OCI-LY3 (cell line): ENCODE measurements at regions not wholly inside any gene's neighbourhood (a gene's known extent, or its start where the extent isn't known, plus 50 kb on each side); places are given as distances from the start of the nearest gene placed in this dataset.

ENCODE experiments used
- H2AFZ ChIP-seq: fragments of 200-600, 300-600 bp; shearing (Covaris generic); 2 replicates; pipeline ENCODE4 v1.6.0; 2014; ENCODE audit warnings: antibody characterized with exemption, low read depth, low read length
- H3K27ac ChIP-seq: fragments of 200-600, 300-600 bp; sonication (generic); 2 replicates; pipeline ENCODE4 v1.5.1; 2014; ENCODE audit warnings: mild to moderate bottlenecking, low read length, moderate library complexity, mixed read lengths
- H3K27me3 ChIP-seq: fragments of 200-600, 300-600 bp; sonication (generic); 2 replicates; pipeline ENCODE4 v1.6.1; 2014; ENCODE audit warnings: low read depth, low read length, mixed read lengths
- H3K36me3 ChIP-seq: fragments of 200-600, 300-600 bp; sonication (generic); replicated peaks from 2 replicates; pipeline ENCODE3; 2014; ENCODE audit warnings: low read depth, low read length, mixed read lengths
- H3K4me1 ChIP-seq: fragments of 300-600, 200-600 bp; sonication (generic); 2 replicates; pipeline ENCODE4 v1.6.1; 2014; ENCODE audit warnings: low read length, mixed read lengths
- H3K4me2 ChIP-seq: fragments of 200-600, 300-600 bp; sonication (generic); 2 replicates; pipeline ENCODE4 v1.6.1; 2014; ENCODE audit warnings: low read length, mixed read lengths
- H3K4me3 ChIP-seq: fragments of 300-600, 200-600 bp; sonication (generic); 2 replicates; pipeline ENCODE4 v1.5.1; 2014; ENCODE audit warnings: antibody characterized with exemption, mild to moderate bottlenecking, low read length, moderate library complexity
- H3K79me2 ChIP-seq: fragments of 300-600, 200-600 bp; shearing (Covaris generic); 2 replicates; pipeline ENCODE4 v1.6.1; 2014; ENCODE audit warnings: mild to moderate bottlenecking, low read length, mixed read lengths
- H3K9ac ChIP-seq: fragments of 300-600, 200-600 bp; shearing (Covaris generic); 2 replicates; pipeline ENCODE4 v1.6.0; 2014; ENCODE audit warnings: mild to moderate bottlenecking, low read length, moderate library complexity
- H3K9me3 ChIP-seq: fragments of 200-600, 300-600 bp; shearing (Covaris generic); 2 replicates; pipeline ENCODE4 v1.6.1; 2014; ENCODE audit warnings: low read length, mixed read lengths; ENCODE audit not compliant: insufficient read depth
- H4K20me1 ChIP-seq: fragments of 200-600, 300-600 bp; sonication (generic); 2 replicates; pipeline ENCODE4 v1.6.1; 2016; ENCODE audit warnings: low read length, mixed read lengths; ENCODE audit not compliant: insufficient read depth
- CTCF ChIP-seq: fragments of 200-600, 300-600 bp; sonication (generic); IDR thresholded peaks from 2 replicates; pipeline ENCODE4 v1.5.1; 2014; ENCODE audit warnings: antibody characterized with exemption, low read length, low read depth
- EZH2phosphoT487 ChIP-seq: fragments of 200-600 bp; shearing (Covaris generic); IDR thresholded peaks from 2 replicates; pipeline ENCODE4 v1.6.1; 2018; ENCODE audit warnings: antibody characterized with exemption, mixed run types, low read depth

DNA sequence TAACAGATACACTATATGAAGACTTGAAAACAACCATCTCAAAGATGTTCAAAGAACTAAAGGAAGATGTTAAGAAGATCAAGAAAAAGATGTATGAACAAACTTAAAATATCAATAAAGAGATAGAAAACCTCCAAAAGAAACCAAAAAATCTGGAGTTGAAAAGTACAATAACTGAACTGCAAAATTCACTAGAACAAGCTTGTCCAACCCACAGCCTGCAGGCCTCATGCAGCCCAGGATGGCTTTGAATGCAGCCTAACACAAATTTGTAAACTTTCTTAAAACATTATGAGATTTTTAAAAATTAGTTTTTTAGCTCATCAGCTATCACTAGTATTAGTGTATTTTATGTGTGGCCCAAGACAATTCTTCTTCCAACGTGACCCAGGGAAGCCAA, 77.0 kb upstream of the DCTD start:
- Histone ChIP-seq H3K4me3 (no peak overlapping the region), H3K79me2 (no peaks in the 10 kb centered on the region), H4K20me1 (no peaks in the 10 kb centered on the region), H3K9me3 (peaks cover 12% of the 10 kb centered on the region; the same call in 1 of the 2 replicates), H3K9ac (no peak overlapping the region), H3K27ac (no peak overlapping the region), H3K4me1 (no peaks in the 10 kb centered on the region), H3K27me3 (no peaks in the 10 kb centered on the region), H3K36me3 (peaks cover 7% of the 10 kb centered on the region), H3K4me2 (no peak overlapping the region), H2AFZ (no peak overlapping the region)
- TF ChIP-seq CTCF, result no peak
- TF ChIP-seq EZH2phosphoT487, result no peak

DNA sequence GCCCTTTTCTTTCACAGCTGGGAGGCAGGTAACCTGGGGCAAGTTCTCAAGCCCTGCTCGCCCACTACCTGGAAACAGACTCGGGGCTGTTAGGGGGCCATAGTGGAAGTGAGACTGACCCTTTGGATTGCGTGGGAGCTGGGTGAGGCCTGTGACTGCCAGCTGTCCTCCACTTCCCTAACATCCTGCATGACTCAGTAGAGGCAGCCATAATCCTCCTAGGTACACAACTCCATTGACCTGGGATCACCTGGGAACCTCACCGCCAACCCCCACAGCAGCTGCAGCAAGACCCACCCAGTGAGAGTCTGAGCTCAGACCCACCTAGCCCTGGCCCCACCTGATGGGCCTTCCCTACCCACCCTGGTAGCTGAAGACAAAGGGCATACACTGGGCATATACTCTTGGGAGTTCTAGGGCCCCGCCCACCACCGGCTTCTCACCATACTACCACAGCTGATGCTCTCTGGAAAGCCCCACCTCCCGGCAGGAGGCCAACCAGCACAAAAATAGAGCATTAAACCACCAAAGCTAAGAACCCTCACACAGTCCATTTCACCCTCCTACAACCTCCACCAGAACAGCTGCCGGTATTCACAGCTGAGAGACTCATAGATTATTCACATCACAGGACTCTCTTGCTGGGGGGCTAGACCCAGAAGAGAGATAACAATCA, 61.1 kb upstream of the DCTD start:
- H4K20me1 ChIP-seq, result no peaks in the 10 kb centered on the region
- 0 out of 2 replicates have a peak, but pooled peaks cover 9% of the 10 kb centered on the region for H3K4me1 ChIP-seq
- H3K4me2 ChIP-seq, result no peak overlapping the region
- H3K27me3 ChIP-seq, result no peaks in the 10 kb centered on the region
- H3K9me3 ChIP-seq, result no peaks in the 10 kb centered on the region
- TF ChIP-seq EZH2phosphoT487 (no peak), CTCF (no peak)
- no peak overlapping the region for H2AFZ ChIP-seq
- no peak overlapping the region for H3K9ac ChIP-seq
- H3K36me3 ChIP-seq, result no peaks in the 10 kb centered on the region
- no peak overlapping the region for H3K4me3 ChIP-seq
- no peak overlapping the region for H3K27ac ChIP-seq
- H3K79me2 ChIP-seq, result no peaks in the 10 kb centered on the region

GRCh38 chr4:182975806-182976205, 58.6 kb upstream of the DCTD start:
- 0 out of 2 replicates have a peak, but pooled peaks cover 9% of the 10 kb centered on the region for H3K4me1 ChIP-seq
- H3K4me2 ChIP-seq, result no peak overlapping the region
- no peaks in the 10 kb centered on the region for H3K9me3 ChIP-seq
- no peak overlapping the region for H2AFZ ChIP-seq
- TF ChIP-seq EZH2phosphoT487, result no peak
- no peak for TF ChIP-seq CTCF
- H3K36me3 ChIP-seq, result no peaks in the 10 kb centered on the region
- H3K79me2 ChIP-seq, result no peaks in the 10 kb centered on the region
- H3K27me3 ChIP-seq, result no peaks in the 10 kb centered on the region
- H3K9ac ChIP-seq, result no peak overlapping the region
- H4K20me1 ChIP-seq, result no peaks in the 10 kb centered on the region
- H3K4me3 ChIP-seq, result no peak overlapping the region
- no peak overlapping the region for H3K27ac ChIP-seq

- H3K36me3 ChIP-seq, result no peaks in the 10 kb centered on the region
- no peaks in the 10 kb centered on the region for H3K27me3 ChIP-seq
- TF ChIP-seq EZH2phosphoT487, result no peak
- no peak for TF ChIP-seq CTCF
- H3K79me2 ChIP-seq, result no peaks in the 10 kb centered on the region
- H3K9ac ChIP-seq, result no peak overlapping the region
- no peak overlapping the region for H2AFZ ChIP-seq
- H3K27ac ChIP-seq, result no peak overlapping the region
- H3K9me3 ChIP-seq, result no peaks in the 10 kb centered on the region
- H3K4me1 ChIP-seq, result peaks cover 19% of the 10 kb centered on the region
- no peak overlapping the region for H3K4me3 ChIP-seq
- no peak overlapping the region for H3K4me2 ChIP-seq
- H4K20me1 ChIP-seq, result no peaks in the 10 kb centered on the region
These were observed 56.8 kb upstream of the DCTD start for GRCh38 chr4:182973941-182974340.
